Vagina (tissue), 2 donors: ENCODE measurements at regions not wholly inside any gene's neighbourhood (a gene's known extent, or its start where the extent isn't known, plus 50 kb on each side); places are given as distances from the start of the nearest gene placed in this dataset.

Experiments
- CTCF ChIP-seq, 3 experiments: fragments of 450-650 bp in 2 of 3; fragments of 200-600 bp in 1 of 3; sonication (generic) in 1 of 3; IDR thresholded peaks; one replicate each; pipeline ENCODE4 v1.5.1; 2017 to 2019; ENCODE audit warnings: antibody characterized with exemption in 3 of 3, mild to moderate bottlenecking in 2 of 3, moderate library complexity in 2 of 3
- POLR2A ChIP-seq, 2 donors: fragments of 450-650 bp; IDR thresholded peaks; one replicate each; pipeline ENCODE4 v1.6.1; 2017; ENCODE audit warnings: antibody characterized with exemption in 2 of 2, mild to moderate bottlenecking in 2 of 2, moderate library complexity in 2 of 2
- POLR2AphosphoS5 ChIP-seq, 2 donors: sonication (generic); formaldehyde crosslinking; IDR thresholded peaks; one replicate each; pipeline ENCODE4 v1.9.0; 2017; ENCODE audit warnings: antibody characterized with exemption in 2 of 2, mild to moderate bottlenecking in 2 of 2, low read depth in 1 of 2; ENCODE audit not compliant: insufficient read depth in 1 of 2

DNA sequence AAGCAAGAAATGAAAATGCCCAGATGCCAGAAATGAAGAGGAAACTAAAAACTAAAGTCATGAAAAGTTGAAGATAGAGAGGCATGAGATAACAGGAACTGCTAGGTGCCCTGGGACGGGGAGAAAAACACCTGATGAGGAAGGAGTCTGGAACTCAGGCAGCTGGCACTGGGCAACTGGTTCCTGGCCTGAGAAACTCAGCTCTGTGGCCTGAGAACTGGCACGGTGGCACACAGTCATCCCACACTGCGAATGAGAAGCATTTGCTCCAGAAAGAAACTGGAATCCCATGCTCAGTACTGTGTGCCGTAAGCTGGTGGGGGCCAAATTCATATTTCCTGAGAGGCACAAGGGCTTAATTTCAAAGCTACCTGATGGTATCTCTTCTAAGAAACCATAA, 53.6 kb upstream of the RORA start:
- TF ChIP-seq POLR2A (IDR thresholded peaks at IDR 0.05) (no peak), CTCF (IDR thresholded peaks at IDR 0.05) (no peak), POLR2AphosphoS5 (IDR thresholded peaks at IDR 0.05; ENCODE audit: insufficient read depth in 1 of 2, low read depth in 1 of 2) (no peak)
